ENCODE measurements at regions not wholly inside any gene's neighbourhood (a gene's known extent, or its start where the extent isn't known, plus 50 kb on each side); places are given as distances from the start of the nearest gene placed in this dataset.
A peak's percentile ranks its signal among the peaks of the same experiment; 100 is the strongest.

DNA sequence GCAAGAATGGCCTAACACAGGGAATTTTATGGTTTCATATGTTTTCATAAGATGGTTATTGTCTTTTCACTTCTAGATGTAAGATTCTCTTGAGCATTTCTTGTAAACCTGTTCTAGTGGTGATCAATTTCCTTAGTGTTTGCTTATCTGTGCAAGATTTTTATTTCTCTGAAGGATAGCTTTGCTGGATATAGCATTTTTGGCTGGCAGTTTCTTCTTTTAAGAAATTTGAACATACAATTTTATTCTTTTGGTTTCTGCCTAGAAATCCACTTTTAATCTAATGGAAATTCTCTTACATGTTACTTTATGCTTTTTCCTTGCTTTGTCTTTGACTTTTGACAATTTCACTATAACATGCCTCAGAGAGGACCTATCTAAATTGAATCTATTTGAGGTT, 276.5 kb upstream of the SFRP2 start:
- Mint-ChIP-seq H3K9me3 (ENCODE audit: unreplicated experiment) (no peaks in the 10 kb centered on the region), H3K27me3 (ENCODE audit: unreplicated experiment) (no peaks in the 10 kb centered on the region), H3K4me3 (ENCODE audit: unreplicated experiment) (no peak overlapping the region), H3K4me1 (ENCODE audit: unreplicated experiment) (no peaks in the 10 kb centered on the region), H3K27ac (ENCODE audit: unreplicated experiment) (no peak overlapping the region), H3K36me3 (ENCODE audit: low read depth, unreplicated experiment) (peaks cover 3% of the 10 kb centered on the region)
- TF ChIP-seq, protein P1, sequence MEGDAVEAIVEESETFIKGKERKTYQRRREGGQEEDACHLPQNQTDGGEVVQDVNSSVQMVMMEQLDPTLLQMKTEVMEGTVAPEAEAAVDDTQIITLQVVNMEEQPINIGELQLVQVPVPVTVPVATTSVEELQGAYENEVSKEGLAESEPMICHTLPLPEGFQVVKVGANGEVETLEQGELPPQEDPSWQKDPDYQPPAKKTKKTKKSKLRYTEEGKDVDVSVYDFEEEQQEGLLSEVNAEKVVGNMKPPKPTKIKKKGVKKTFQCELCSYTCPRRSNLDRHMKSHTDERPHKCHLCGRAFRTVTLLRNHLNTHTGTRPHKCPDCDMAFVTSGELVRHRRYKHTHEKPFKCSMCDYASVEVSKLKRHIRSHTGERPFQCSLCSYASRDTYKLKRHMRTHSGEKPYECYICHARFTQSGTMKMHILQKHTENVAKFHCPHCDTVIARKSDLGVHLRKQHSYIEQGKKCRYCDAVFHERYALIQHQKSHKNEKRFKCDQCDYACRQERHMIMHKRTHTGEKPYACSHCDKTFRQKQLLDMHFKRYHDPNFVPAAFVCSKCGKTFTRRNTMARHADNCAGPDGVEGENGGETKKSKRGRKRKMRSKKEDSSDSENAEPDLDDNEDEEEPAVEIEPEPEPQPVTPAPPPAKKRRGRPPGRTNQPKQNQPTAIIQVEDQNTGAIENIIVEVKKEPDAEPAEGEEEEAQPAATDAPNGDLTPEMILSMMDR (IDR thresholded peaks at IDR 0.05; ENCODE audit: unreplicated experiment), result no peak
- no peak for DNase-seq (ENCODE audit: low spot score)

DNA sequence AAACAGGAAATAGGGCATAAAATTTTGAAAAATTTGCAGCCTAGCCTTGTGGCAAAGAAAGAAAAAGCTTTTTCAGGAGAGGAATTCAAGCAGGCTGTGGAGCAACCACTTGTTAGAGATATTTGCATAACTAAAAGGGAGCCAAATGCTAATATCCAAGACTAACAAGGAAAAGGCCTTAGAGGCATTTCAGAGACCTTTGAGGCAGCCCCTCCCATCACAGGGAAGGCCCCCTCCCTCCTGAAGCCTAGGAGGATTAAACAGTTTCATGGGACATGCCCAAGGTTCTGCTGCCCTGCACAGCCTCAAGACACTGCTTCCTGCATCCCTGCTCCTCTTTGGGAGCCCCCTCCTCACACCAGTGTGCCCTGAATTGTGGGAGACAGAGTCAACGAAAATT, 275.4 kb upstream of the SFRP2 start:
- no peak for DNase-seq (ENCODE audit: low spot score)
- H3K4me3 Mint-ChIP-seq (ENCODE audit: unreplicated experiment), result no peak overlapping the region
- TF ChIP-seq, protein P1 (IDR thresholded peaks at IDR 0.05; ENCODE audit: unreplicated experiment), result no peak
- H3K9me3 Mint-ChIP-seq (ENCODE audit: unreplicated experiment), result no peaks in the 10 kb centered on the region
- H3K4me1 Mint-ChIP-seq (ENCODE audit: unreplicated experiment), result no peaks in the 10 kb centered on the region
- H3K27me3 Mint-ChIP-seq (ENCODE audit: unreplicated experiment), result no peaks in the 10 kb centered on the region
- no peak overlapping the region for H3K27ac Mint-ChIP-seq (ENCODE audit: unreplicated experiment)
- peaks cover 3% of the 10 kb centered on the region for H3K36me3 Mint-ChIP-seq (ENCODE audit: low read depth, unreplicated experiment)

DNA sequence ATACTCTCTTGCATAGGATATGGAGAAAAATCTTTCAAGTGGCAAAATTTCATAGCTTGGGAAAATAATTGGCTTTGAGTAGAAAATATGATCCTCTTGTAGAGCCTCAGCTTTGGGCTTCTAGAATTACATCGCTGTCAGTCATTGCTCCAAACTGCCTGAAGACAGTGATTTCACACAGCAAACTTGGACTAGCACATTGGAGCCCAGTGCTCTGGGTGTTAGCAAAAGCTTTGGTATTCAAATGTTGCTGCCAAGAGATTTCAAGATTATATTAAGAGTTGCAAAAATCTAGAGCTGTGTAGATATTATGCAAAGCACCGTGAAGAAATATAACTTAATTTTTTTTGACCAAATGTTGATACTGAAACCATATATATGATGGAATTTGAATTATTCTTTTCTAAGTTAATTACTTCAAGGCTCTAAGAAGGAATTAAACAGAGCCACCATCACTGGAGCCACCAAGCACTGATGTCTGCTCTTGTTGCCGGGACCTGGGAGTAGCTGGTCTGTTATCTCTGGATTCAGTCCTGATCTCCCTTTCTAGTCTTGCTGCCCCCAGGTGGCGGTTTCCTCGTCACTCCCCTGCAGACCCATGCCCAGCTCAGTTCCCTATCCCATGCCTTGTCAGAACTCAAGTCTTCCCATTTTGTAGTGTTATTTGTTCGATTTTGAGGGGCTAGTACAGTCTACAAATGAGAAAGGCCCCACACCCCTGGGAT, 260.7 kb upstream of the SFRP2 start:
- Mint-ChIP-seq H3K27me3 (ENCODE audit: unreplicated experiment) (no peaks in the 10 kb centered on the region), H3K36me3 (ENCODE audit: low read depth, unreplicated experiment) (peaks cover 3% of the 10 kb centered on the region), H3K4me1 (ENCODE audit: unreplicated experiment) (no peaks in the 10 kb centered on the region), H3K9me3 (ENCODE audit: unreplicated experiment) (no peaks in the 10 kb centered on the region), H3K4me3 (ENCODE audit: unreplicated experiment) (no peak overlapping the region), H3K27ac (ENCODE audit: unreplicated experiment) (no peak overlapping the region)
- TF ChIP-seq, protein P1 (IDR thresholded peaks at IDR 0.05; ENCODE audit: unreplicated experiment), result no peak
- DNase-seq (ENCODE audit: low spot score), result peak; percentile 53

DNA sequence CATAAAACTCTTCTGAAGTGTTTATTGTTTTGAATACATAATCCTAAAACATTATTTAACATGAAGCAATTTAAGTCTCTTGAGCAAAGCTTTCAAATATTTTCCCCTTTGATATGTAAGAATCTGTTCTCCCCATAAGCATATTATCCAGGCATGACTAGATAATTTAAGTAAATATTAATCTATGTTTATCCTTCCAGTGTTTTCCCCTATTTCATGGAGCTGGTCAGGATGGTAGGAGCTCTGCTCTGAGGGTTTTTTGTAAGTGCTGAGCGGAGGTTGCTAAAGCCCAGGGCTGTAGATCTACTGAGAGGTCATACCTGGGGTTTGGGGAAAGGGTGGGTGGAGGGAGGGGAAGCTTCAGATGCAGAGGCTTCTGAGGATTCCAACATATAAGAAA, 258.9 kb upstream of the SFRP2 start:
- Mint-ChIP-seq H3K27ac (ENCODE audit: unreplicated experiment) (no peak overlapping the region), H3K9me3 (ENCODE audit: unreplicated experiment) (no peaks in the 10 kb centered on the region), H3K27me3 (ENCODE audit: unreplicated experiment) (peaks cover 1% of the 10 kb centered on the region), H3K4me1 (ENCODE audit: unreplicated experiment) (no peaks in the 10 kb centered on the region), H3K36me3 (ENCODE audit: low read depth, unreplicated experiment) (peaks cover 3% of the 10 kb centered on the region), H3K4me3 (ENCODE audit: unreplicated experiment) (no peak overlapping the region)
- DNase-seq (ENCODE audit: low spot score), result no peak
- TF ChIP-seq, protein P1 (IDR thresholded peaks at IDR 0.05; ENCODE audit: unreplicated experiment), result no peak

DNA sequence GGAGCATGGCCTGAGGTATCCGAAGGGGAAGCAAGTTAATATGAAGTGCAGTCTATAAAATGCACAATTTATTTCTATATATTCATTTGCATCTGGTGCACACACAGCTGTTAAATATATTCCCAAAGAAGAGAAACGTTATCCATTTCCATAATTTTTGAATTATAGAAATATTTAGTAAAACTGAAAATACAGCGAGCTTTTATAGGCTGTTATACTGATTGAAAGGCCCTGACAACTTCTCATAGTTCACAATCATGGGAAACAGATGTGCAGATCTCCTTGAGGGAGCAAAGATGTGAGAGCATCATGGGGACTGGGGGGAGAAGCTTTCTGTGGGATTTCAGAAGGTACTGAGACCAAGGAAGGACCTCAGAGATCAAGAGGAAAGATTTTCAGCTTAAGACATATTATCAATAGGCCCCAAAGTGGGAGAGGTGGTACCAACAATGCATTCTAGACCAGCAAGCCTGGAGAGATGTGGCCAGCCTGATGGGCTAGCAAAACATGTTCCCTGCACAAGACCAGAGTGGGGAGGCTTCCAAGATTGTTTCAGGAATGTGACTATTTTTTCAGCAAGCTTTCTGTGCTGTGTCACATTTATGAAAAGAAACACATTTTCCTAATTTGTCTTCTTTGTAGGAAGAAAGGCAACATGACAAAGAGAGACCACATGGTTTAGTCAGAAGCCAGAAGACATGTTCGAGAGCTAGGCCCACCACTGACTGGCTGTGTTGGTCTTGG, 256.0 kb upstream of the SFRP2 start:
- no peak for DNase-seq (ENCODE audit: low spot score)
- Mint-ChIP-seq H3K27ac (ENCODE audit: unreplicated experiment) (no peak overlapping the region), H3K4me3 (ENCODE audit: unreplicated experiment) (no peak overlapping the region), H3K4me1 (ENCODE audit: unreplicated experiment) (no peaks in the 10 kb centered on the region), H3K9me3 (ENCODE audit: unreplicated experiment) (no peaks in the 10 kb centered on the region), H3K27me3 (ENCODE audit: unreplicated experiment) (peaks cover 1% of the 10 kb centered on the region), H3K36me3 (ENCODE audit: low read depth, unreplicated experiment) (peaks cover 3% of the 10 kb centered on the region)
- TF ChIP-seq, protein P1 (IDR thresholded peaks at IDR 0.05; ENCODE audit: unreplicated experiment), result no peak
